ENCODE measurements at regions not wholly inside any gene's neighbourhood (a gene's known extent, or its start where the extent isn't known, plus 50 kb on each side); places are given as distances from the start of the nearest gene placed in this dataset.

- H3K4me1 ChIP-seq (replicated peaks; ENCODE audit: insufficient read depth): no peaks in the 10 kb centered on the region
- H3F3A ChIP-seq (ENCODE audit: insufficient read depth, low read depth): no peaks in the 10 kb centered on the region
- no peak overlapping the region for H2AFZ ChIP-seq
- no peak overlapping the region for H3K27ac ChIP-seq
- H3K4me3 ChIP-seq: no peak overlapping the region
- H3K79me2 ChIP-seq (ENCODE audit: low read depth): no peaks in the 10 kb centered on the region
- no TSS peak for BruUV-seq (replicated peaks)
- no peaks in the 10 kb centered on the region for H4K20me1 ChIP-seq (ENCODE audit: insufficient read depth)
- no peak overlapping the region for H3K4me2 ChIP-seq
- ChIA-PET CTCF (no interaction called here), POLR2A (ENCODE audit: unreplicated experiment) (no interaction called here)
- DNase-seq: no peak
- no peak for TF ChIP-seq CTCF (conservative IDR thresholded peaks at IDR 0.05)
- H3K9me3 ChIP-seq (ENCODE audit: insufficient read depth, low read depth): no peaks in the 10 kb centered on the region
- no peaks in the 10 kb centered on the region for H3K27me3 ChIP-seq (ENCODE audit: insufficient read depth, low read depth)
- no peaks in the 10 kb centered on the region for H3K9me2 ChIP-seq (ENCODE audit: insufficient read depth)
- H3K36me3 ChIP-seq (ENCODE audit: low read depth): no peaks in the 10 kb centered on the region
- intact Hi-C loops (cut with micrococcal nuclease; ENCODE audit: unreplicated experiment): no loop called here
Observed at GRCh38 chr2:189952536-189953109, 109.9 kb downstream of the MSTN start.

GRCh38 chr2:189951791-189952535, 110.6 kb downstream of the MSTN start:
- Histone ChIP-seq H3K27me3 (ENCODE audit: insufficient read depth, low read depth) (no peaks in the 10 kb centered on the region), H3K4me3 (no peak overlapping the region), H3K9me3 (ENCODE audit: insufficient read depth, low read depth) (no peaks in the 10 kb centered on the region), H4K20me1 (ENCODE audit: insufficient read depth) (no peaks in the 10 kb centered on the region), H3K79me2 (ENCODE audit: low read depth) (no peaks in the 10 kb centered on the region), H3F3A (ENCODE audit: insufficient read depth, low read depth) (no peaks in the 10 kb centered on the region), H3K27ac (no peak overlapping the region), H3K9me2 (ENCODE audit: insufficient read depth) (no peaks in the 10 kb centered on the region), H3K4me1 (replicated peaks; ENCODE audit: insufficient read depth) (no peaks in the 10 kb centered on the region), H3K4me2 (no peak overlapping the region), H2AFZ (no peak overlapping the region), H3K36me3 (ENCODE audit: low read depth) (no peaks in the 10 kb centered on the region)
- ChIA-PET POLR2A (ENCODE audit: unreplicated experiment) (no interaction called here), CTCF (no interaction called here)
- intact Hi-C loops (cut with micrococcal nuclease; ENCODE audit: unreplicated experiment): no loop called here
- DNase-seq: no peak
- BruUV-seq (replicated peaks): no TSS peak
- TF ChIP-seq CTCF (conservative IDR thresholded peaks at IDR 0.05): no peak
- TF ChIP-seq EZH2 (IDR thresholded peaks at IDR 0.05; ENCODE audit: low read depth): no peak

- no peaks in the 10 kb centered on the region for H4K20me1 ChIP-seq (ENCODE audit: insufficient read depth)
- no peak overlapping the region for H3K4me2 ChIP-seq
- TF ChIP-seq EZH2 (IDR thresholded peaks at IDR 0.05; ENCODE audit: low read depth) (no peak), CTCF (conservative IDR thresholded peaks at IDR 0.05) (no peak)
- no peaks in the 10 kb centered on the region for H3K9me3 ChIP-seq (ENCODE audit: insufficient read depth, low read depth)
- H2AFZ ChIP-seq: no peak overlapping the region
- BruUV-seq (replicated peaks): no TSS peak
- H3K9me2 ChIP-seq (ENCODE audit: insufficient read depth): no peaks in the 10 kb centered on the region
- DNase-seq: no peak
- H3K36me3 ChIP-seq (ENCODE audit: low read depth): no peaks in the 10 kb centered on the region
- H3K4me3 ChIP-seq: no peak overlapping the region
- ChIA-PET CTCF (no interaction called here), POLR2A (ENCODE audit: unreplicated experiment) (no interaction called here)
- H3F3A ChIP-seq (ENCODE audit: insufficient read depth, low read depth): no peaks in the 10 kb centered on the region
- no peaks in the 10 kb centered on the region for H3K4me1 ChIP-seq (replicated peaks; ENCODE audit: insufficient read depth)
- H3K27ac ChIP-seq: no peak overlapping the region
- intact Hi-C loops (cut with micrococcal nuclease; ENCODE audit: unreplicated experiment): no loop called here
- H3K79me2 ChIP-seq (ENCODE audit: low read depth): no peaks in the 10 kb centered on the region
- H3K27me3 ChIP-seq (ENCODE audit: insufficient read depth, low read depth): no peaks in the 10 kb centered on the region
Observed at GRCh38 chr2:189943009-189943408, 119.5 kb downstream of the MSTN start.

Measured in PC-9 (cell line).